Astrocyte (in vitro differentiated cells and primary cell): ENCODE measurements at regions not wholly inside any gene's neighbourhood (a gene's known extent, or its start where the extent isn't known, plus 50 kb on each side); places are given as distances from the start of the nearest gene placed in this dataset.

Experiments
- DNase-seq: peaks from one replicate; pipeline ENCODE4 v3.0.0-alpha.2; 2010; ENCODE audit warnings: low read depth
- FAIRE-seq: peaks from 2 replicates; lab custom pipeline; 2011; peaks lifted over from hg19 to GRCh38; lab: Jason Lieb, UNC
- H2AFZ ChIP-seq: 2 replicates; pipeline ENCODE4 v1.6.0; 2012; ENCODE audit warnings: low read depth, low read length, inconsistent platforms
- H3K27ac ChIP-seq: 2 replicates; pipeline ENCODE4 v1.5.1; 2011; ENCODE audit warnings: low read depth, low read length, inconsistent platforms
- H3K27me3 ChIP-seq: 2 replicates; pipeline ENCODE4 v1.6.0; 2011; ENCODE audit warnings: low read length, inconsistent platforms; ENCODE audit not compliant: insufficient read depth
- H3K36me3 ChIP-seq: 2 replicates; pipeline ENCODE4 v1.5.1; 2011; ENCODE audit warnings: low read length, inconsistent platforms; ENCODE audit not compliant: insufficient read depth
- H3K4me1 ChIP-seq: 2 replicates; pipeline ENCODE4 v1.5.1; 2011; ENCODE audit warnings: low read length, inconsistent platforms; ENCODE audit not compliant: insufficient read depth
- H3K4me2 ChIP-seq: 2 replicates; pipeline ENCODE4 v1.6.0; 2012; ENCODE audit warnings: low read length, inconsistent platforms
- H3K4me3 ChIP-seq: 2 replicates; pipeline ENCODE4 v1.5.1; 2011; ENCODE audit warnings: low read depth, mild to moderate bottlenecking, low read length, inconsistent platforms; ENCODE audit not compliant: insufficient read depth
- H3K79me2 ChIP-seq: 2 replicates; pipeline ENCODE4 v1.6.0; 2012; ENCODE audit warnings: mild to moderate bottlenecking, low read length, inconsistent platforms; ENCODE audit not compliant: insufficient read depth
- H3K9ac ChIP-seq: 2 replicates; pipeline ENCODE4 v1.6.0; 2012; ENCODE audit warnings: mild to moderate bottlenecking, low read length, inconsistent platforms
- H3K9me3 ChIP-seq: 2 replicates; pipeline ENCODE4 v1.5.1; 2012; ENCODE audit warnings: low read depth, mild to moderate bottlenecking, low read length, inconsistent platforms; ENCODE audit not compliant: insufficient read depth
- H4K20me1 ChIP-seq: 2 replicates; pipeline ENCODE4 v1.6.0; 2012; ENCODE audit warnings: low read length, inconsistent platforms; ENCODE audit not compliant: insufficient read depth
- H3K27ac Mint-ChIP-seq: one replicate; pipeline ENCODE4 v1.8.0; 2021; ENCODE audit warnings: mild to moderate bottlenecking, mixed read lengths; ENCODE audit not compliant: unreplicated experiment
- H3K27me3 Mint-ChIP-seq: one replicate; pipeline ENCODE4 v1.8.0; 2021; ENCODE audit warnings: low read depth, mixed read lengths; ENCODE audit not compliant: unreplicated experiment
- H3K36me3 Mint-ChIP-seq: one replicate; pipeline ENCODE4 v1.8.0; 2021; ENCODE audit warnings: low read depth, mixed read lengths; ENCODE audit not compliant: unreplicated experiment
- H3K4me1 Mint-ChIP-seq: one replicate; pipeline ENCODE4 v1.8.0; 2021; ENCODE audit warnings: low read depth, mixed read lengths; ENCODE audit not compliant: unreplicated experiment
- H3K4me3 Mint-ChIP-seq: one replicate; pipeline ENCODE4 v1.8.0; 2021; ENCODE audit warnings: mild to moderate bottlenecking, moderate library complexity, mixed read lengths; ENCODE audit not compliant: unreplicated experiment
- H3K9me3 Mint-ChIP-seq: one replicate; pipeline ENCODE4 v1.8.0; 2021; ENCODE audit warnings: mild to moderate bottlenecking, mixed read lengths; ENCODE audit not compliant: unreplicated experiment
- CTCF ChIP-seq: IDR thresholded peaks from 2 replicates; pipeline ENCODE4 v1.5.1; 2011; ENCODE audit warnings: low read depth, mild to moderate bottlenecking, inconsistent platforms, low read length, moderate library complexity; ENCODE audit not compliant: insufficient read depth
- EZH2 ChIP-seq: IDR thresholded peaks from 2 replicates; pipeline ENCODE4 v1.6.1; 2012; ENCODE audit warnings: mild to moderate bottlenecking, low read length, inconsistent platforms; ENCODE audit not compliant: insufficient read depth

GRCh38 chr7:113394856-113395255, 276.5 kb upstream of the SMIM30 start:
- Mint-ChIP-seq H3K27ac (no peak overlapping the region), H3K36me3 (no peaks in the 10 kb centered on the region), H3K4me3 (no peak overlapping the region), H3K27me3 (no peaks in the 10 kb centered on the region), H3K4me1 (peaks cover 12% of the 10 kb centered on the region), H3K9me3 (peaks cover 4% of the 10 kb centered on the region)
- H3K4me1 ChIP-seq: no peaks in the 10 kb centered on the region
- H3K79me2 ChIP-seq: no peaks in the 10 kb centered on the region
- H3K4me2 ChIP-seq: no peak overlapping the region
- no peaks in the 10 kb centered on the region for H4K20me1 ChIP-seq
- no peaks in the 10 kb centered on the region for H3K9me3 ChIP-seq
- H3K9ac ChIP-seq: no peak overlapping the region
- no peaks in the 10 kb centered on the region for H3K36me3 ChIP-seq
- no peak overlapping the region for H2AFZ ChIP-seq
- no peaks in the 10 kb centered on the region for H3K27me3 ChIP-seq
- H3K27ac ChIP-seq: no peak overlapping the region
- FAIRE-seq (no peak), DNase-seq (no peak)
- no peak for TF ChIP-seq EZH2
- TF ChIP-seq CTCF: no peak
- H3K4me3 ChIP-seq: no peak overlapping the region

- Mint-ChIP-seq H3K4me1 (peaks cover 12% of the 10 kb centered on the region), H3K27ac (no peak overlapping the region), H3K36me3 (no peaks in the 10 kb centered on the region), H3K9me3 (peaks cover 15% of the 10 kb centered on the region), H3K4me3 (no peak overlapping the region), H3K27me3 (no peaks in the 10 kb centered on the region)
- TF ChIP-seq CTCF (no peak), EZH2 (no peak)
- Histone ChIP-seq H2AFZ (no peak overlapping the region), H3K9ac (no peak overlapping the region), H3K4me2 (no peak overlapping the region), H3K9me3 (no peaks in the 10 kb centered on the region), H3K27me3 (no peaks in the 10 kb centered on the region), H4K20me1 (no peaks in the 10 kb centered on the region), H3K4me3 (no peak overlapping the region), H3K27ac (no peak overlapping the region), H3K79me2 (no peaks in the 10 kb centered on the region), H3K4me1 (no peaks in the 10 kb centered on the region), H3K36me3 (no peaks in the 10 kb centered on the region)
- DNase-seq (no peak), FAIRE-seq (no peak)
Measured at GRCh38 chr7:113392841-113393540, 274.6 kb upstream of the SMIM30 start.

GRCh38 chr7:113392421-113392820, 274.1 kb upstream of the SMIM30 start:
- no peaks in the 10 kb centered on the region for H3K27me3 Mint-ChIP-seq
- Histone ChIP-seq H3K4me3 (no peak overlapping the region), H3K4me2 (no peak overlapping the region), H3K9ac (no peak overlapping the region), H3K36me3 (no peaks in the 10 kb centered on the region), H2AFZ (no peak overlapping the region), H3K27me3 (no peaks in the 10 kb centered on the region), H4K20me1 (no peaks in the 10 kb centered on the region), H3K4me1 (no peaks in the 10 kb centered on the region), H3K9me3 (no peaks in the 10 kb centered on the region), H3K27ac (no peak overlapping the region), H3K79me2 (no peaks in the 10 kb centered on the region)
- H3K4me3 Mint-ChIP-seq: no peak overlapping the region
- no peaks in the 10 kb centered on the region for H3K36me3 Mint-ChIP-seq
- DNase-seq (no peak), FAIRE-seq (no peak)
- H3K4me1 Mint-ChIP-seq: peaks cover 12% of the 10 kb centered on the region
- TF ChIP-seq EZH2 (no peak), CTCF (no peak)
- peaks cover 15% of the 10 kb centered on the region for H3K9me3 Mint-ChIP-seq
- no peak overlapping the region for H3K27ac Mint-ChIP-seq
